Liver (tissue), 3 donors: ENCODE measurements at regions not wholly inside any gene's neighbourhood (a gene's known extent, or its start where the extent isn't known, plus 50 kb on each side); places are given as distances from the start of the nearest gene placed in this dataset.

Source experiments
- EGR1 ChIP-seq, 2 donors: IDR thresholded peaks; 2 replicates each; pipeline ENCODE4 v1.6.1; 2016 to 2018; ENCODE audit warnings: antibody characterized with exemption in 2 of 2, low read depth in 2 of 2
- GABPA ChIP-seq, 2 donors: IDR thresholded peaks in 1 of 2; conservative IDR thresholded peaks in 1 of 2; 2 replicates each; pipeline ENCODE4 v1.6.1; 2016; ENCODE audit warnings: antibody characterized with exemption in 2 of 2, mild to moderate bottlenecking in 1 of 2, moderate library complexity in 1 of 2
- HNF4G ChIP-seq: IDR thresholded peaks from 2 replicates; pipeline ENCODE4 v1.6.1; 2016; ENCODE audit warnings: antibody characterized with exemption
- JUND ChIP-seq, 2 donors: IDR thresholded peaks; 2 replicates each; pipeline ENCODE4 v1.6.1; 2016; ENCODE audit warnings: antibody characterized with exemption in 2 of 2
- NR2F2 ChIP-seq: IDR thresholded peaks from 2 replicates; pipeline ENCODE4 v1.6.1; 2016; ENCODE audit warnings: antibody characterized with exemption
- RAD21 ChIP-seq, 2 donors: IDR thresholded peaks; 2 replicates each; pipeline ENCODE4 v1.6.1; 2016; ENCODE audit warnings: antibody characterized with exemption in 2 of 2, mild to moderate bottlenecking in 2 of 2
- RXRA ChIP-seq, 2 donors: IDR thresholded peaks; 2 replicates each; pipeline ENCODE4 v1.6.1; 2017 to 2018; ENCODE audit warnings: antibody characterized with exemption in 2 of 2, mild to moderate bottlenecking in 1 of 2
- TAF1 ChIP-seq: conservative IDR thresholded peaks from 2 replicates; pipeline ENCODE4 v1.6.1; 2016; ENCODE audit warnings: antibody characterized with exemption, mild to moderate bottlenecking
- TF ChIP-seq, protein P1 (sequence below): fragments of 150-350 bp; IDR thresholded peaks from 2 replicates; pipeline ENCODE4 v1.5.1; 2017; ENCODE audit warnings: improper control_type of control experiment, low read depth, low read length; ENCODE audit not compliant: missing input control
- TF ChIP-seq, protein P2 (sequence below): IDR thresholded peaks from 2 replicates; pipeline ENCODE4 v1.6.1; 2016; ENCODE audit warnings: antibody characterized with exemption
- TF ChIP-seq, protein P3 (sequence below): IDR thresholded peaks from 2 replicates; pipeline ENCODE4 v1.6.1; 2016; ENCODE audit warnings: antibody characterized with exemption
- donor health status: healthy.
- donor health status: healthy.

DNA sequence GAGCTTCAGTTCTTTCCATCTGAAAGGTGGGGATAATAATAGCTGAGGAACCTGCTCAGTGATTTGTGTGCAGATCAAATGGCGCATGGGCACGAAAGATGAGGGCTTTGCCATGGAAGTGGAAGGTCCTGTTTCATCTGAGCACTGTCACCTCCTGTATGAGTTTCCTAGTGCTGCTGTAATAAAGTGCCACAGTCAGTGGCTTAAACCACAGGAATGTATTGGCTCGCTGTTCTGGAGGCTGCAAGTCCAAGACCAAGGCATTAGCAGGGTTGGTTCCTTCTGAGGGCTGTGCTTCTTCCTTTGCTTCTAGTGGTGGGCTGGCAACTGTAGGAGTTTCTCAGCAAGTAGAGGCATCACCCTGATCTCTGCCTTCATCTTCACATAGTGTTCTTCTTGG, 51.1 kb upstream of the RBM15 start:
- no peak for TF ChIP-seq RAD21 (IDR thresholded peaks at IDR 0.05)
- no peak for TF ChIP-seq JUND (IDR thresholded peaks at IDR 0.05)
- TF ChIP-seq, protein P1, sequence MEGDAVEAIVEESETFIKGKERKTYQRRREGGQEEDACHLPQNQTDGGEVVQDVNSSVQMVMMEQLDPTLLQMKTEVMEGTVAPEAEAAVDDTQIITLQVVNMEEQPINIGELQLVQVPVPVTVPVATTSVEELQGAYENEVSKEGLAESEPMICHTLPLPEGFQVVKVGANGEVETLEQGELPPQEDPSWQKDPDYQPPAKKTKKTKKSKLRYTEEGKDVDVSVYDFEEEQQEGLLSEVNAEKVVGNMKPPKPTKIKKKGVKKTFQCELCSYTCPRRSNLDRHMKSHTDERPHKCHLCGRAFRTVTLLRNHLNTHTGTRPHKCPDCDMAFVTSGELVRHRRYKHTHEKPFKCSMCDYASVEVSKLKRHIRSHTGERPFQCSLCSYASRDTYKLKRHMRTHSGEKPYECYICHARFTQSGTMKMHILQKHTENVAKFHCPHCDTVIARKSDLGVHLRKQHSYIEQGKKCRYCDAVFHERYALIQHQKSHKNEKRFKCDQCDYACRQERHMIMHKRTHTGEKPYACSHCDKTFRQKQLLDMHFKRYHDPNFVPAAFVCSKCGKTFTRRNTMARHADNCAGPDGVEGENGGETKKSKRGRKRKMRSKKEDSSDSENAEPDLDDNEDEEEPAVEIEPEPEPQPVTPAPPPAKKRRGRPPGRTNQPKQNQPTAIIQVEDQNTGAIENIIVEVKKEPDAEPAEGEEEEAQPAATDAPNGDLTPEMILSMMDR, result no peak
- TF ChIP-seq, protein P2, sequence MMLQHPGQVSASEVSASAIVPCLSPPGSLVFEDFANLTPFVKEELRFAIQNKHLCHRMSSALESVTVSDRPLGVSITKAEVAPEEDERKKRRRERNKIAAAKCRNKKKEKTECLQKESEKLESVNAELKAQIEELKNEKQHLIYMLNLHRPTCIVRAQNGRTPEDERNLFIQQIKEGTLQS, result no peak
- TF ChIP-seq EGR1 (IDR thresholded peaks at IDR 0.05; ENCODE audit: low read depth in 2 of 2), result no peak
- TF ChIP-seq, protein P3, sequence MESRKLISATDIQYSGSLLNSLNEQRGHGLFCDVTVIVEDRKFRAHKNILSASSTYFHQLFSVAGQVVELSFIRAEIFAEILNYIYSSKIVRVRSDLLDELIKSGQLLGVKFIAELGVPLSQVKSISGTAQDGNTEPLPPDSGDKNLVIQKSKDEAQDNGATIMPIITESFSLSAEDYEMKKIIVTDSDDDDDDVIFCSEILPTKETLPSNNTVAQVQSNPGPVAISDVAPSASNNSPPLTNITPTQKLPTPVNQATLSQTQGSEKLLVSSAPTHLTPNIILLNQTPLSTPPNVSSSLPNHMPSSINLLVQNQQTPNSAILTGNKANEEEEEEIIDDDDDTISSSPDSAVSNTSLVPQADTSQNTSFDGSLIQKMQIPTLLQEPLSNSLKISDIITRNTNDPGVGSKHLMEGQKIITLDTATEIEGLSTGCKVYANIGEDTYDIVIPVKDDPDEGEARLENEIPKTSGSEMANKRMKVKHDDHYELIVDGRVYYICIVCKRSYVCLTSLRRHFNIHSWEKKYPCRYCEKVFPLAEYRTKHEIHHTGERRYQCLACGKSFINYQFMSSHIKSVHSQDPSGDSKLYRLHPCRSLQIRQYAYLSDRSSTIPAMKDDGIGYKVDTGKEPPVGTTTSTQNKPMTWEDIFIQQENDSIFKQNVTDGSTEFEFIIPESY, result no peak
- no peak for TF ChIP-seq HNF4G
- TF ChIP-seq RXRA (IDR thresholded peaks at IDR 0.05), result no peak
- no peak for TF ChIP-seq NR2F2
- TF ChIP-seq TAF1, result no peak
- TF ChIP-seq GABPA (IDR thresholded peaks at IDR 0.05 in 1 of 2, conservative IDR thresholded peaks at IDR 0.05 in 1 of 2), result no peak
